MM.1S (cell line): ENCODE measurements at regions not wholly inside any gene's neighbourhood (a gene's known extent, or its start where the extent isn't known, plus 50 kb on each side); places are given as distances from the start of the nearest gene placed in this dataset.

Experiments used
- DNase-seq: peaks from one replicate; pipeline ENCODE4 v3.0.0-alpha.2; 2015
- H2AFZ ChIP-seq: fragments of 300-600 bp; sonication (generic); 2 replicates; pipeline ENCODE4 v1.6.0; 2016; ENCODE audit warnings: antibody characterized with exemption, low read length
- H3F3A ChIP-seq: fragments of 300-600 bp; sonication (generic); 2 replicates; pipeline ENCODE4 v1.6.1; 2016; ENCODE audit warnings: mild to moderate bottlenecking, antibody characterized with exemption, low read length, moderate library complexity, mixed read lengths; ENCODE audit not compliant: insufficient read depth
- H3K27ac ChIP-seq: fragments of 300-600 bp; sonication (generic); 2 replicates; pipeline ENCODE4 v1.5.1; 2016; ENCODE audit warnings: mild to moderate bottlenecking, low read length
- H3K27me3 ChIP-seq: fragments of 300-600 bp; sonication (generic); replicated peaks from 2 replicates; pipeline ENCODE4 v1.6.0; 2016; ENCODE audit warnings: low read length; ENCODE audit not compliant: insufficient read depth
- H3K36me3 ChIP-seq: fragments of 300-600 bp; sonication (generic); replicated peaks from 2 replicates; pipeline ENCODE4 v1.6.1; 2016; ENCODE audit warnings: mild to moderate bottlenecking, low read length, mixed read lengths; ENCODE audit not compliant: insufficient read depth
- H3K4me1 ChIP-seq: fragments of 300-600 bp; sonication (generic); 2 replicates; pipeline ENCODE4 v1.6.1; 2016; ENCODE audit warnings: low read length, mixed read lengths
- H3K4me2 ChIP-seq: fragments of 300-600 bp; sonication (generic); 2 replicates; pipeline ENCODE4 v1.6.0; 2016; ENCODE audit warnings: low read depth, low read length
- H3K4me3 ChIP-seq: fragments of 300-600 bp; sonication (generic); 2 replicates; pipeline ENCODE4 v1.5.1; 2016; ENCODE audit warnings: low read length, mixed read lengths
- H3K79me2 ChIP-seq: fragments of 300-600 bp; sonication (generic); 2 replicates; pipeline ENCODE4 v1.6.1; 2016; ENCODE audit warnings: mixed run types, low read length, mixed read lengths
- H3K9ac ChIP-seq: fragments of 300-600 bp; sonication (generic); 2 replicates; pipeline ENCODE4 v1.6.1; 2016; ENCODE audit warnings: low read length, mixed read lengths
- H3K9me2 ChIP-seq: fragments of 300-600 bp; sonication (generic); replicated peaks from 2 replicates; pipeline ENCODE4 v1.6.1; 2016; ENCODE audit warnings: mild to moderate bottlenecking, low read length, mixed read lengths; ENCODE audit not compliant: insufficient read depth
- H3K9me3 ChIP-seq: fragments of 300-600 bp; sonication (generic); replicated peaks from 2 replicates; pipeline ENCODE4 v1.6.1; 2016; ENCODE audit warnings: mild to moderate bottlenecking, low read length, mixed read lengths; ENCODE audit not compliant: insufficient read depth
- H4K20me1 ChIP-seq: fragments of 300-600 bp; sonication (generic); 2 replicates; pipeline ENCODE4 v1.6.1; 2016; ENCODE audit warnings: mild to moderate bottlenecking, low read length, moderate library complexity, mixed read lengths; ENCODE audit not compliant: insufficient read depth
- EZH2 ChIP-seq: fragments of 300-600 bp; sonication (generic); optimal IDR thresholded peaks from 2 replicates; pipeline ENCODE3; 2017; ENCODE audit warnings: low read depth, mild to moderate bottlenecking, antibody characterized with exemption, low read length, mixed read lengths
- EZH2phosphoT487 ChIP-seq: fragments of 300-600 bp; sonication (generic); IDR thresholded peaks from 2 replicates; pipeline ENCODE4 v1.6.1; 2018; ENCODE audit warnings: antibody characterized with exemption, low read length
- TF ChIP-seq, protein P1 (sequence below): fragments of 300-600 bp; sonication (generic); IDR thresholded peaks from 2 replicates; pipeline ENCODE4 v1.5.1; 2016; ENCODE audit warnings: antibody characterized with exemption, low read length, mixed read lengths

DNA sequence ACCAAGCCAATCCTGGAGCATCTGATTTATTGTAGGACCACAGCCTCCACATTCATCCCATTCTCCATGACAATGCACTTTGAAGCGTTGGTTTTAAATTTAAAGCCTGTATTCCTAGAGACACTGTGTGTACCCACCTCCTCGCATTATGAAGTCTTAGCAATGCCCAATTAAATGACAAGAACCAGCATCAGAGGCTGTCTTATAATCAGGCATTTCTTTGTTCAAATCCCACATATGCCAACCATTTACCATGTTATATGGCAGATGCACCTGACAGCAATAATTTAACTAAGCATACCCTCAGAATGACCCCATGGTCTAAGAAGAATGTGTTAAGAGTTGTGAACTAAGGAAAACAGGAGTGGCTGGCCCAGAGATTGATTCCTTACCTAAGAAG lies 188.2 kb downstream of the IPMK start:
- no peak for TF ChIP-seq EZH2phosphoT487
- no peak for TF ChIP-seq EZH2
- TF ChIP-seq, protein P1, sequence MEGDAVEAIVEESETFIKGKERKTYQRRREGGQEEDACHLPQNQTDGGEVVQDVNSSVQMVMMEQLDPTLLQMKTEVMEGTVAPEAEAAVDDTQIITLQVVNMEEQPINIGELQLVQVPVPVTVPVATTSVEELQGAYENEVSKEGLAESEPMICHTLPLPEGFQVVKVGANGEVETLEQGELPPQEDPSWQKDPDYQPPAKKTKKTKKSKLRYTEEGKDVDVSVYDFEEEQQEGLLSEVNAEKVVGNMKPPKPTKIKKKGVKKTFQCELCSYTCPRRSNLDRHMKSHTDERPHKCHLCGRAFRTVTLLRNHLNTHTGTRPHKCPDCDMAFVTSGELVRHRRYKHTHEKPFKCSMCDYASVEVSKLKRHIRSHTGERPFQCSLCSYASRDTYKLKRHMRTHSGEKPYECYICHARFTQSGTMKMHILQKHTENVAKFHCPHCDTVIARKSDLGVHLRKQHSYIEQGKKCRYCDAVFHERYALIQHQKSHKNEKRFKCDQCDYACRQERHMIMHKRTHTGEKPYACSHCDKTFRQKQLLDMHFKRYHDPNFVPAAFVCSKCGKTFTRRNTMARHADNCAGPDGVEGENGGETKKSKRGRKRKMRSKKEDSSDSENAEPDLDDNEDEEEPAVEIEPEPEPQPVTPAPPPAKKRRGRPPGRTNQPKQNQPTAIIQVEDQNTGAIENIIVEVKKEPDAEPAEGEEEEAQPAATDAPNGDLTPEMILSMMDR: no peak

DNA sequence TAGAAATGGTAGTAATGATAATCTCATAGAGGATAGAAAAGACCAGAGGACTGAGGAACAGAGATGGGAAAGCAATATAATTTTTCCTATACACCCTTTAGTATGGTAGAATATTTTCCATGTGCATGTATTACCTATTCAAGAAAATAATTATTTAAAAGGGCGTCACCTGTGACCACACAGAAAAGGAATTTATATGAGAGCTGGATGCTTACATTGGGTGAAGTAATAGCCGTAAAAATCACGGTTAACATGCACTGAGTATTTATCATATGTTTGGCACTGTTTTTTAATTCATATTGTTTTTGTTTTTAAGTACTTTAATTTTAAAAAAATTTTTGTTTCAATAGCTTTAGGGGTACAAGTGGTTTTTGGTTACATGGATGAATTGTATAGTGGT lies 195.1 kb downstream of the IPMK start:
- TF ChIP-seq EZH2phosphoT487: no peak
- TF ChIP-seq, protein P1: no peak
- Histone ChIP-seq H3K4me1 (no peaks in the 10 kb centered on the region), H3K4me2 (no peak overlapping the region), H3F3A (no peaks in the 10 kb centered on the region), H3K9me2 (no peaks in the 10 kb centered on the region), H3K9me3 (no peaks in the 10 kb centered on the region), H3K27me3 (no peaks in the 10 kb centered on the region), H2AFZ (no peak overlapping the region), H3K36me3 (no peaks in the 10 kb centered on the region), H3K27ac (no peak overlapping the region), H3K4me3 (no peak overlapping the region), H3K9ac (no peak overlapping the region), H3K79me2 (no peaks in the 10 kb centered on the region), H4K20me1 (no peaks in the 10 kb centered on the region)
- no peak for DNase-seq

More for the DNA sequence above, 188.2 kb downstream of the IPMK start:
- Histone ChIP-seq H3K4me1 (no peaks in the 10 kb centered on the region), H3K4me2 (no peak overlapping the region), H3K4me3 (no peak overlapping the region), H4K20me1 (no peaks in the 10 kb centered on the region), H3K27ac (no peak overlapping the region), H3K9me2 (no peaks in the 10 kb centered on the region), H3K79me2 (no peaks in the 10 kb centered on the region), H3K9me3 (no peaks in the 10 kb centered on the region), H3K27me3 (no peaks in the 10 kb centered on the region), H3F3A (no peaks in the 10 kb centered on the region), H3K9ac (no peak overlapping the region), H3K36me3 (no peaks in the 10 kb centered on the region), H2AFZ (no peak overlapping the region)
- no peak for DNase-seq

DNA sequence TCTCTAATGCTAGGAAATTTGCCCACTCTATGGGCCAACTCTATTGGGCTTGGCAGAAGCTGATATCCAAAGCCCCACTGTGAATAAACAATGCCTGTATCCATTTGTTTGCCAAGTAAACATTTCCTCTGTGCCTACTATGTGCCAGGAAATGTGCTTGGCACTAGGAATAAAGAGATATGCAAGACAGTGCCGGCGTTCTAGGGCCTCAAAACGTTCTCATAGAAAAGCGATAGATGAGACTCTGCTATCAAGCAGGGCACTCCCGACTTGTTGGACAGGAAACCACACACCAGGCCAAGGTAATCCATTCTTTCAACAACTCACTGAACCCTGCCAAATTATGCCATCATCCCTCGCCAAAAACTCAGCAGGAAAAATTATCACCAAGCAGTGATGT lies 196.7 kb downstream of the IPMK start:
- Histone ChIP-seq H3K4me3 (no peak overlapping the region), H4K20me1 (no peaks in the 10 kb centered on the region), H3K4me2 (no peak overlapping the region), H2AFZ (no peak overlapping the region), H3K79me2 (no peaks in the 10 kb centered on the region), H3K9me2 (no peaks in the 10 kb centered on the region), H3K9me3 (no peaks in the 10 kb centered on the region), H3K9ac (no peak overlapping the region), H3K4me1 (no peaks in the 10 kb centered on the region), H3K36me3 (no peaks in the 10 kb centered on the region), H3F3A (no peaks in the 10 kb centered on the region), H3K27ac (no peak overlapping the region), H3K27me3 (no peaks in the 10 kb centered on the region)
- TF ChIP-seq EZH2: no peak
- TF ChIP-seq EZH2phosphoT487: no peak
- TF ChIP-seq, protein P1: no peak
- DNase-seq: no peak
